HUES64 (cell line): ENCODE measurements at regions not wholly inside any gene's neighbourhood (a gene's known extent, or its start where the extent isn't known, plus 50 kb on each side); places are given as distances from the start of the nearest gene placed in this dataset.

Source experiments
- H3K27ac ChIP-seq: 2 replicates; pipeline ENCODE4 v1.7.0; 2013; ENCODE audit warnings: low read depth, low read length, inconsistent platforms
- H3K27me3 ChIP-seq: 2 replicates; pipeline ENCODE4 v1.6.1; 2013; ENCODE audit warnings: mild to moderate bottlenecking, low read length; ENCODE audit not compliant: insufficient read depth
- H3K36me3 ChIP-seq: 2 replicates; pipeline ENCODE4 v1.6.1; 2013; ENCODE audit warnings: mild to moderate bottlenecking, low read length; ENCODE audit not compliant: insufficient read depth
- H3K4me1 ChIP-seq: 2 replicates; pipeline ENCODE4 v1.6.1; 2013; ENCODE audit warnings: mild to moderate bottlenecking, low read length, moderate library complexity; ENCODE audit not compliant: insufficient read depth
- H3K4me3 ChIP-seq: 2 replicates; pipeline ENCODE4 v1.5.1; 2013; ENCODE audit warnings: mild to moderate bottlenecking, low read length, moderate library complexity
- H3K9ac ChIP-seq: 2 replicates; pipeline ENCODE4 v1.6.1; 2013; ENCODE audit warnings: mild to moderate bottlenecking, low read depth, low read length
- H3K9me3 ChIP-seq: 2 replicates; pipeline ENCODE4 v1.6.1; 2013; ENCODE audit warnings: low read depth, low read length; ENCODE audit not compliant: insufficient read depth
- WGBS: fragments of 150-250, 120-280 bp; methylation state at CpG from one replicate; pipeline ENCODE4 v1.1.7; 2013; ENCODE audit warnings: missing lambda C conversion rate; 5-methylcytosine and 5-hydroxymethylcytosine counted together

DNA sequence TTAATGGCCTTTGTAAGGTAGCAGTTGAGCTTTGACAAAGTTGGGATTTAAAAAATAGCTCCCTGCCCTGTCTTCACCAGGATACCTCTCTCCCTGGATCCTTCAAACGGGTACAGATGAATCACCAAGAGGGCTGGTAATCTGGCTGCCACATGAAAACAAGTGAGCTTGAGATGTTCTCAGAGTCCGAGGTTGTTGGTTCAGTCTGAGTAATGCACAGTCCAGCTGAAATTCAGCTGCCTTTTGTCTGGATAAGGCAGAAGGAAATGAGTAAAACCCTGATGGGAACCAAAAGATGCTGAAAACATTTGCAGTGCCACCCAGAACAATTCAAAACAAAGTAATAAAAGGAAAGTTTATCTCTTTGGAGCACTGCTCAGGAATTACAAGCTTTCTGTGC is 86.8 kb downstream of the GJA1 start:
- Histone ChIP-seq H3K27ac (no peak overlapping the region), H3K36me3 (no peaks in the 10 kb centered on the region), H3K9me3 (no peaks in the 10 kb centered on the region), H3K9ac (no peak overlapping the region; the same call in 1 of the 2 replicates), H3K4me3 (no peak overlapping the region), H3K27me3 (no peaks in the 10 kb centered on the region), H3K4me1 (peaks cover 47% of the 10 kb centered on the region)
- 72% methylated on average over 2 of the region's 2 CpGs for WGBS

DNA sequence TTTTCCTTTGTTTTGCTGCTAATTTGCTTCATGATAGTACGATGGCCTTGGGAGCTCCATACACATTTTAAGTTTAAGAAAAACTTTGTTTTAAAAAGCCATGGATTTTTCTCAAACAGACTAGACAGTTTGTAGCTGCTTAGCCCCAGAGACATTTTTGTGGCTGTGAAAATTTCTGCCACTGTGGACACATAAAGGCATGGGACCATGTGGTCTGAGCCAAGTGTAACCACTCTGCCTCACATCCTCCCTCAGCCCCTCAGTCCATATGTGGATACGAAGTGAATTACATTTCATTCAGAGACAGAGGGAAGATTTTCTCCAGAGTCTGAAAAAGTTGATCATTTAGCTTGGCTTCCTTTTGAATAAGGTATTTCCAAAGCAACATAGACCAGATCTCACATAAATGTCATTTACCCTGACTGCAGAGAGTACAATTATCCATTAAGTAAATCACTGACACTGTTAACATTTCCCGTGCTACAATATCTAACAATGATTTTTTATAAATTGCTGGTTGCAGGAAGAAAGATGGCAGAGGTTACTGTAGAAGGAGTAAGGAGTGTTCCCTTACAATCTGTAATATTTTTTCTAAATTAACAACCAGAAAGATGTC is 87.4 kb downstream of the GJA1 start:
- 100% methylated on average over 2 of the region's 3 CpGs for WGBS
- no peaks in the 10 kb centered on the region for H3K36me3 ChIP-seq
- no peaks in the 10 kb centered on the region for H3K9me3 ChIP-seq
- H3K9ac ChIP-seq, result no peak overlapping the region; the same call in 1 of the 2 replicates
- H3K27me3 ChIP-seq, result no peaks in the 10 kb centered on the region
- H3K27ac ChIP-seq, result peak overlapping the region; percentile 25; the same call in 1 of the 2 replicates
- no peak overlapping the region for H3K4me3 ChIP-seq
- peaks cover 47% of the 10 kb centered on the region for H3K4me1 ChIP-seq

DNA sequence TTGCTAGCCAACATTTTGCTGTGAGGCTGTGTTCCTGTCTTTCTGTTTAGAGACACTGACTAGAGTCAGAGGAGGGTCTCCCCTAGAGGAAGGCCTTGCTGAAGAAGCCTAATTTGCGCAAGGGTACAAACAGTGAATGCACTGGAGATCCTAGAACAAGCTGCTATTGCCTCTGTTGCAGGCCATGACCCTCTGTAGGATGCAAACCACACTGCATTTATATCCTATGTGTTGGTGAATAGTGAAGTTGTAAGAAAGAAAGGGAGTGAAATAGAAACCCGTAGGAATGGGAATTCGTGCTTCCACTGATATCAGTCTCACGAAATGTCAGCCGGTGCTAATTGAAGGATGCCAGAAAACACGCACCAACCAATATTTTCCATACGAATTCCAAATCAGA is 88.2 kb downstream of the GJA1 start:
- Histone ChIP-seq H3K4me3 (no peak overlapping the region), H3K4me1 (peaks cover 47% of the 10 kb centered on the region), H3K9ac (no peak overlapping the region), H3K27me3 (no peaks in the 10 kb centered on the region), H3K9me3 (no peaks in the 10 kb centered on the region), H3K36me3 (no peaks in the 10 kb centered on the region), H3K27ac (no peak overlapping the region)
- WGBS, result 91% methylated on average over 7 of the region's 7 CpGs

DNA sequence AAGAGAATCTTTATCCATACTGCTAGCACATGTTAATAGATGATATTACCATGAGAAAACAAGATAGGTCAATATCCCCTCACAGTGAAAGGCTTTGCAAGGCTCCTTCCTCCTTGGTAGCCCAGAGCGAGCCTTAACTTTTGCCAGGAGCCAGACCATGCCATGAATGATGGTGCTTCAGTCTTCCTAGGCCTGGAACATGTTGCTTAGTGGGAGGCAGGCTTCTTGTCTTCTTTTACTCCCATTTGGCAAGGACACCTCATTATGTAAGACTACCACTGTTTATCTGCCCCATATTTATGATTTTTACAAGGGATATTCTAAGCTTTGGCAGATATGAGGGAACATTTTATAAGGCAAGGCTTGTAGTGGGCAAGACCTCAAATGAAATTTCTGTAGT is 90.8 kb downstream of the GJA1 start:
- Histone ChIP-seq H3K27ac (no peak overlapping the region), H3K4me3 (no peak overlapping the region), H3K36me3 (no peaks in the 10 kb centered on the region), H3K27me3 (no peaks in the 10 kb centered on the region), H3K4me1 (peaks cover 31% of the 10 kb centered on the region), H3K9me3 (no peaks in the 10 kb centered on the region), H3K9ac (no peak overlapping the region)
- WGBS, result 92% methylated on average over 1 of the region's 1 CpG

- WGBS, result 85% methylated on average over 4 of the region's 4 CpGs
- H3K4me3 ChIP-seq, result no peak overlapping the region
- H3K36me3 ChIP-seq, result no peaks in the 10 kb centered on the region
- H3K27ac ChIP-seq, result no peak overlapping the region
- H3K9me3 ChIP-seq, result no peaks in the 10 kb centered on the region
- H3K27me3 ChIP-seq, result no peaks in the 10 kb centered on the region
- peaks cover 19% of the 10 kb centered on the region; the same call in 1 of the 2 replicates for H3K4me1 ChIP-seq
- no peak overlapping the region for H3K9ac ChIP-seq
Observed at GRCh38 chr6:121531658-121532169, 96.3 kb downstream of the GJA1 start.

- no peaks in the 10 kb centered on the region for H3K27me3 ChIP-seq
- WGBS, result 88% methylated on average over 3 of the region's 3 CpGs
- no peaks in the 10 kb centered on the region for H3K9me3 ChIP-seq
- H3K9ac ChIP-seq, result no peak overlapping the region
- H3K27ac ChIP-seq, result no peak overlapping the region
- peaks cover 19% of the 10 kb centered on the region; the same call in 1 of the 2 replicates for H3K4me1 ChIP-seq
- H3K4me3 ChIP-seq, result no peak overlapping the region
- no peaks in the 10 kb centered on the region for H3K36me3 ChIP-seq
Observed at GRCh38 chr6:121533321-121533841, 97.9 kb downstream of the GJA1 start.

GRCh38 chr6:121535777-121536176 is 100.3 kb downstream of the GJA1 start:
- H3K27ac ChIP-seq, result no peak overlapping the region
- 90% methylated on average over 4 of the region's 4 CpGs for WGBS

DNA sequence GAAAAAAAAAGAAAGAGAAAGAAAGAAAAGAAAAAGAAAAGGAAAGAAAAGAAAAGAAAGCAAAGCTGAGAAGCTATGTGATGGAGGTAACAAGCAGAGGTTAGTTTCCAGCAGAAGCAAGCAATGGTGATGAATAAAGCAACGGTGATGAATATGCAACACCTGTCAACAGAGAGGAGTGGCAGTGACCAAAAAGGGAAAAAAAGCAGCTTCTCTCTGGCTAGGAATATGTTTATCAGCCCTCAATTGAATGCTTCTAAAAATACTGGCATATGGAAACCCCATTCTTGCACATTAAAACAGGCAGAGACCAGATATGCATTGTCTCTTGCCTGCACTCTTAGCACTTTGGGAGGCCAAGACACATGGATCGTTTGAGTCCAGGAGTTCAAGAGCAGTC is 100.9 kb downstream of the GJA1 start:
- Histone ChIP-seq H3K4me1 (peaks cover 21% of the 10 kb centered on the region; the same call in 1 of the 2 replicates), H3K27me3 (no peaks in the 10 kb centered on the region), H3K36me3 (no peaks in the 10 kb centered on the region), H3K4me3 (no peak overlapping the region), H3K9me3 (no peaks in the 10 kb centered on the region), H3K9ac (no peak overlapping the region), H3K27ac (no peak overlapping the region)
- 86% methylated on average over 2 of the region's 2 CpGs for WGBS

More at GRCh38 chr6:121535777-121536176, 100.3 kb downstream of the GJA1 start:
- Histone ChIP-seq H3K4me1 (peaks cover 22% of the 10 kb centered on the region; the same call in 1 of the 2 replicates), H3K9ac (no peak overlapping the region), H3K9me3 (no peaks in the 10 kb centered on the region), H3K36me3 (no peaks in the 10 kb centered on the region), H3K27me3 (no peaks in the 10 kb centered on the region), H3K4me3 (no peak overlapping the region)

GRCh38 chr6:121539439-121539838 is 104.0 kb downstream of the GJA1 start:
- WGBS, result no CpG with 5 or more reads among the region's 1 CpG
- Histone ChIP-seq H3K9me3 (no peaks in the 10 kb centered on the region), H3K4me1 (0 out of 2 replicates have a peak, but pooled peaks cover 7% of the 10 kb centered on the region), H3K4me3 (no peak overlapping the region), H3K27me3 (no peaks in the 10 kb centered on the region), H3K27ac (no peak overlapping the region), H3K36me3 (no peaks in the 10 kb centered on the region), H3K9ac (no peak overlapping the region)

DNA sequence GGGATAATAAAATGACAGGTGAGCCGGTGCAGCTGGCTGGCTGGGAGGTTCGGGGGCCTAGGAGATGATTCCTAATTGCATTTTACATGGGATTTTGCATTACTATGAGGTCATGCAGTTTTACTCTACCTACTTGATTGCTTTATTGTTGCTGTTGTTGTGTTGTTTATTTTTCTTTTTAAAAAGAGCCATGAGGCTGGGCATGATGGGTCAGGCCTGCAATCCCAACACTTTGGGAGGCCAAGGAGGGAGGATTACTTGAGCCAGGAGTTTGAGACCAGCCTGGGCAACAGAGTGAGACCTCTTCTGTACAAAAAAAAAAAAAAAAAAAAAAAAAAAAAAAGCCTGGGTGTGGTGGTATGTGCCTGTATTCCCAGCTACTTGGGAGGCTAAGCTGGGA is 104.8 kb downstream of the GJA1 start:
- H3K9ac ChIP-seq, result no peak overlapping the region
- H3K4me1 ChIP-seq, result 0 out of 2 replicates have a peak, but pooled peaks cover 7% of the 10 kb centered on the region
- H3K4me3 ChIP-seq, result no peak overlapping the region
- 65% methylated on average over 2 of the region's 2 CpGs for WGBS
- H3K27ac ChIP-seq, result no peak overlapping the region
- no peaks in the 10 kb centered on the region for H3K36me3 ChIP-seq
- H3K27me3 ChIP-seq, result no peaks in the 10 kb centered on the region
- H3K9me3 ChIP-seq, result no peaks in the 10 kb centered on the region

DNA sequence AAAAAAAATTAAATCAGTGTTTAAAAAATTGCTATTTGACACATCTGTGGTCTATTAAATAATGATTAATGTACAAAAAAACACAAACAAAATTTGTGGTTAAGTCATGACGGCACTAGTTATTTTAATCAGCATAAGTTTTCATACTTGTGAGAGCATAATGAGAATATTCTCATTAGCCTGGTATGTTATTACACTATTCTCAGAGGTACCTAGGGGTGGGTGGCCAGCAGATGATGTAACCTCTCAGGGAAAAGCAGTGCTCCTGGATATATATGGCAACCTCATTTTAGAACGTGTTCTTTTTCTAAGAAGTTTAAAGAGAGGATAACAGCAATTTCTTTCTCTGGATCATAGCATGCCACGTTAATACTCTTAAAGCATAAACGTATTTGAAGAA is 109.2 kb downstream of the GJA1 start:
- Histone ChIP-seq H3K9me3 (no peaks in the 10 kb centered on the region), H3K27ac (no peak overlapping the region), H3K27me3 (no peaks in the 10 kb centered on the region), H3K9ac (no peak overlapping the region), H3K36me3 (no peaks in the 10 kb centered on the region), H3K4me1 (0 out of 2 replicates have a peak, but pooled peaks cover 3% of the 10 kb centered on the region), H3K4me3 (no peak overlapping the region)
- 93% methylated on average over 2 of the region's 4 CpGs for WGBS
